ENCODE measurements at regions not wholly inside any gene's neighbourhood (a gene's known extent, or its start where the extent isn't known, plus 50 kb on each side); places are given as distances from the start of the nearest gene placed in this dataset.
"Not testable (repeated sequence)": the region's sequence is repeated elsewhere in the genome, so short reads cannot be mapped to it uniquely, and the experiment has no call there.

- no peaks in the 10 kb centered on the region for H3K4me1 Mint-ChIP-seq
- Histone ChIP-seq H3K4me3 (ENCODE audit: low read length) (no peak overlapping the region), H3K36me3 (ENCODE audit: insufficient read depth, low read length) (no peaks in the 10 kb centered on the region), H3K27ac (ENCODE audit: low read depth, low read length) (no peak overlapping the region), H3K9me3 (ENCODE audit: low read length) (no peaks in the 10 kb centered on the region), H3K27me3 (ENCODE audit: insufficient read depth, low read length, poor library complexity, severe bottlenecking) (no peaks in the 10 kb centered on the region), H3K4me1 (ENCODE audit: insufficient read depth, low read length) (no peaks in the 10 kb centered on the region)
- no peak for DNase-seq
- peaks cover 5 to 17% (median 14%) of the 10 kb centered on the region in 5 donors for H3K9me3 Mint-ChIP-seq
- ChIA-PET CTCF (no interaction called here), POLR2A (no interaction called here)
- H3K4me3 Mint-ChIP-seq = no peak overlapping the region
- H3K36me3 Mint-ChIP-seq = no peaks in the 10 kb centered on the region
- H3K27ac Mint-ChIP-seq = no peak overlapping the region
- H3K27me3 Mint-ChIP-seq = peaks cover 0 to 3% of the 10 kb centered on the region in 2 donors
Measured at GRCh38 chr12:29888777-29889176, 105.0 kb upstream of the TMTC1 start.

DNA sequence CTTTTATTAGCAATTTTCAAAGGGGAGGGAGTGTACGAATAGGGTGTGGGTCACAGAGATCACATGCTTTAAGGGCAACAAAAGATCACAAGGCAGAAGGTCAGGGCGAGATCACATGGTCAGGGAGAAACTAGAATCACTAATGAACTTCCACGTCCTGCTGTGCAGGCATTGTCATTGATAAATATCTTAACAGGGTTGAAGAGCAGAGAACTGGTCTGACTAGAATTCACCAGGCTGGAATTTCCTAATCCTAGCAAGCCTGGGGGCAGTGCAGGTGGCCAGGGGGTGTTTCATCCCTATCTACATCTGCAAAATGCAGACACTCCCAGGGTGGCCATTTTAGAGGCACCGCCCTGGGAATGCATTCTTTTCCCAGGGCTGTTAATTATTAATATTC lies 101.2 kb upstream of the TMTC1 start:
- H3K27me3 ChIP-seq (ENCODE audit: insufficient read depth, low read length, poor library complexity, severe bottlenecking); H3K27ac ChIP-seq (ENCODE audit: low read depth, low read length); H3K27me3 Mint-ChIP-seq; H3K4me3 Mint-ChIP-seq; H3K4me3 ChIP-seq (ENCODE audit: low read length); H3K27ac Mint-ChIP-seq; POLR2A ChIA-PET; DNase-seq; H3K4me1 ChIP-seq (ENCODE audit: insufficient read depth, low read length); H3K36me3 Mint-ChIP-seq; H3K36me3 ChIP-seq (ENCODE audit: insufficient read depth, low read length); H3K9me3 ChIP-seq (ENCODE audit: low read length); H3K4me1 Mint-ChIP-seq; CTCF ChIA-PET: not testable (repeated sequence)
- H3K9me3 Mint-ChIP-seq = peaks cover 7 to 15% (median 13%) of the 10 kb centered on the region in 5 donors

- no peak overlapping the region for H3K4me3 Mint-ChIP-seq
- no peaks in the 10 kb centered on the region for H3K27me3 Mint-ChIP-seq
- ChIA-PET POLR2A (no interaction called here), CTCF (no interaction called here)
- no peaks in the 10 kb centered on the region for H3K36me3 ChIP-seq (ENCODE audit: insufficient read depth, low read length)
- H3K27ac Mint-ChIP-seq = no peak overlapping the region
- H3K27me3 ChIP-seq (ENCODE audit: insufficient read depth, low read length, poor library complexity, severe bottlenecking) = no peaks in the 10 kb centered on the region
- no peak overlapping the region for H3K4me3 ChIP-seq (ENCODE audit: low read length)
- DNase-seq = no peak
- no peaks in the 10 kb centered on the region for H3K4me1 Mint-ChIP-seq
- H3K27ac ChIP-seq (ENCODE audit: low read depth, low read length) = no peak overlapping the region
- H3K36me3 Mint-ChIP-seq = no peaks in the 10 kb centered on the region
- peaks cover 7 to 14% (median 10%) of the 10 kb centered on the region in 5 donors for H3K9me3 Mint-ChIP-seq
- no peaks in the 10 kb centered on the region for H3K4me1 ChIP-seq (ENCODE audit: insufficient read depth, low read length)
- no peaks in the 10 kb centered on the region for H3K9me3 ChIP-seq (ENCODE audit: low read length)
Measured at GRCh38 chr12:29883941-29884554, 100.3 kb upstream of the TMTC1 start.

GRCh38 chr12:29883525-29883924 lies 99.8 kb upstream of the TMTC1 start:
- no peak overlapping the region for H3K4me3 Mint-ChIP-seq
- Histone ChIP-seq H3K4me1 (ENCODE audit: insufficient read depth, low read length) (no peaks in the 10 kb centered on the region), H3K9me3 (ENCODE audit: low read length) (no peaks in the 10 kb centered on the region), H3K4me3 (ENCODE audit: low read length) (no peak overlapping the region), H3K27ac (ENCODE audit: low read depth, low read length) (no peak overlapping the region), H3K27me3 (ENCODE audit: insufficient read depth, low read length, poor library complexity, severe bottlenecking) (no peaks in the 10 kb centered on the region), H3K36me3 (ENCODE audit: insufficient read depth, low read length) (no peaks in the 10 kb centered on the region)
- ChIA-PET POLR2A (no interaction called here), CTCF (no interaction called here)
- H3K27ac Mint-ChIP-seq = no peak overlapping the region
- H3K36me3 Mint-ChIP-seq = no peaks in the 10 kb centered on the region
- H3K27me3 Mint-ChIP-seq = no peaks in the 10 kb centered on the region
- H3K9me3 Mint-ChIP-seq = peaks cover 7 to 14% (median 10%) of the 10 kb centered on the region in 5 donors
- no peaks in the 10 kb centered on the region for H3K4me1 Mint-ChIP-seq
- no peak for DNase-seq

- no peaks in the 10 kb centered on the region for H3K4me1 ChIP-seq (ENCODE audit: insufficient read depth, low read length)
- no peak overlapping the region for H3K4me3 ChIP-seq (ENCODE audit: low read length)
- H3K4me1 Mint-ChIP-seq = no peaks in the 10 kb centered on the region
- H3K36me3 Mint-ChIP-seq = no peaks in the 10 kb centered on the region
- no peaks in the 10 kb centered on the region for H3K27me3 Mint-ChIP-seq
- no peaks in the 10 kb centered on the region for H3K27me3 ChIP-seq (ENCODE audit: insufficient read depth, low read length, poor library complexity, severe bottlenecking)
- H3K4me3 Mint-ChIP-seq = no peak overlapping the region
- no peak overlapping the region for H3K27ac Mint-ChIP-seq
- no peaks in the 10 kb centered on the region for H3K36me3 ChIP-seq (ENCODE audit: insufficient read depth, low read length)
- no peak for DNase-seq
- POLR2A ChIA-PET = no interaction called here
- H3K9me3 ChIP-seq (ENCODE audit: low read length) = no peaks in the 10 kb centered on the region
- peaks cover 7 to 14% (median 11%) of the 10 kb centered on the region in 5 donors for H3K9me3 Mint-ChIP-seq
- H3K27ac ChIP-seq (ENCODE audit: low read depth, low read length) = no peak overlapping the region
- CTCF ChIA-PET = no interaction called here
Measured at GRCh38 chr12:29882846-29883245, 99.1 kb upstream of the TMTC1 start.

- Mint-ChIP-seq H3K27me3 (no peaks in the 10 kb centered on the region), H3K27ac (no peak overlapping the region), H3K36me3 (no peaks in the 10 kb centered on the region), H3K4me3 (no peak overlapping the region), H3K9me3 (peaks cover 4 to 24% (median 10%) of the 10 kb centered on the region in 5 donors), H3K4me1 (no peaks in the 10 kb centered on the region)
- CTCF ChIA-PET = no interaction called here
- Histone ChIP-seq H3K27ac (ENCODE audit: low read depth, low read length) (no peak overlapping the region), H3K27me3 (ENCODE audit: insufficient read depth, low read length, poor library complexity, severe bottlenecking) (no peaks in the 10 kb centered on the region), H3K4me1 (ENCODE audit: insufficient read depth, low read length) (no peaks in the 10 kb centered on the region), H3K9me3 (ENCODE audit: low read length) (no peaks in the 10 kb centered on the region), H3K4me3 (ENCODE audit: low read length) (no peak overlapping the region), H3K36me3 (ENCODE audit: insufficient read depth, low read length) (no peaks in the 10 kb centered on the region)
- DNase-seq = no peak
- POLR2A ChIA-PET = no interaction called here
Measured at GRCh38 chr12:29880987-29881386, 97.2 kb upstream of the TMTC1 start.

GRCh38 chr12:29879606-29880308 lies 96.0 kb upstream of the TMTC1 start:
- Mint-ChIP-seq H3K4me3 (no peak overlapping the region), H3K9me3 (peaks cover 5 to 23% (median 12%) of the 10 kb centered on the region in 5 donors), H3K4me1 (no peaks in the 10 kb centered on the region)

GRCh38 chr12:29869946-29870345 lies 86.2 kb upstream of the TMTC1 start:
- Histone ChIP-seq H3K4me3 (ENCODE audit: low read length) (no peak overlapping the region), H3K36me3 (ENCODE audit: insufficient read depth, low read length) (no peaks in the 10 kb centered on the region), H3K27me3 (ENCODE audit: insufficient read depth, low read length, poor library complexity, severe bottlenecking) (no peaks in the 10 kb centered on the region), H3K27ac (ENCODE audit: low read depth, low read length) (no peak overlapping the region), H3K4me1 (ENCODE audit: insufficient read depth, low read length) (no peaks in the 10 kb centered on the region), H3K9me3 (ENCODE audit: low read length) (no peaks in the 10 kb centered on the region)
- Mint-ChIP-seq H3K27me3 (peaks cover 0 to 3% of the 10 kb centered on the region in 2 donors), H3K9me3 (peaks cover 0 to 7% (median 3%) of the 10 kb centered on the region in 5 donors), H3K4me3 (no peak overlapping the region), H3K27ac (no peak overlapping the region), H3K36me3 (no peaks in the 10 kb centered on the region), H3K4me1 (no peaks in the 10 kb centered on the region)
- no peak for DNase-seq
- ChIA-PET CTCF (no interaction called here), POLR2A (no interaction called here)

More at GRCh38 chr12:29879606-29880308, 96.0 kb upstream of the TMTC1 start:
- no peak for DNase-seq
- Histone ChIP-seq H3K4me1 (ENCODE audit: insufficient read depth, low read length) (no peaks in the 10 kb centered on the region), H3K36me3 (ENCODE audit: insufficient read depth, low read length) (no peaks in the 10 kb centered on the region), H3K9me3 (ENCODE audit: low read length) (no peaks in the 10 kb centered on the region), H3K27me3 (ENCODE audit: insufficient read depth, low read length, poor library complexity, severe bottlenecking) (no peaks in the 10 kb centered on the region), H3K4me3 (ENCODE audit: low read length) (no peak overlapping the region), H3K27ac (ENCODE audit: low read depth, low read length) (no peak overlapping the region)
- Mint-ChIP-seq H3K27me3 (no peaks in the 10 kb centered on the region), H3K36me3 (no peaks in the 10 kb centered on the region), H3K27ac (no peak overlapping the region)
- POLR2A ChIA-PET = no interaction called here
- CTCF ChIA-PET = no interaction called here
